Neural cell (in vitro differentiated cells): ENCODE measurements at regions not wholly inside any gene's neighbourhood (a gene's known extent, or its start where the extent isn't known, plus 50 kb on each side); places are given as distances from the start of the nearest gene placed in this dataset.

Experiments used
- H2AFZ ChIP-seq: fragments of 200-600, 300-800 bp; sonication (generic), shearing (Covaris generic); 2 replicates; pipeline ENCODE4 v1.6.0; 2014; ENCODE audit warnings: low read depth, mild to moderate bottlenecking, antibody characterized with exemption, low read length, moderate library complexity
- H3F3A ChIP-seq: fragments of 200-600 bp; shearing (Covaris generic); 2 replicates; pipeline ENCODE4 v1.6.1; 2016; ENCODE audit warnings: mild to moderate bottlenecking, moderate library complexity, mixed read lengths, antibody characterized with exemption, low read length; ENCODE audit not compliant: insufficient read depth, poor library complexity, severe bottlenecking
- H3K27ac ChIP-seq: fragments of 200-600, 300-800 bp; sonication (generic), shearing (Covaris generic); 2 replicates; pipeline ENCODE4 v1.5.1; 2014; ENCODE audit warnings: mild to moderate bottlenecking, low read length, moderate library complexity
- H3K27me3 ChIP-seq: fragments of 300-800, 200-600 bp; sonication (generic), shearing (Covaris generic); 2 replicates; pipeline ENCODE4 v1.6.0; 2014; ENCODE audit warnings: mild to moderate bottlenecking, low read depth, low read length, moderate library complexity; ENCODE audit not compliant: insufficient read depth
- H3K36me3 ChIP-seq: fragments of 300-800, 200-600 bp; sonication (generic), shearing (Covaris generic); 2 replicates; pipeline ENCODE4 v1.5.1; 2014; ENCODE audit warnings: mild to moderate bottlenecking, antibody characterized with exemption, low read length, moderate library complexity; ENCODE audit not compliant: insufficient read depth
- H3K4me2 ChIP-seq: fragments of 300-800, 200-600 bp; sonication (generic), shearing (Covaris generic); 2 replicates; pipeline ENCODE4 v1.6.0; 2014; ENCODE audit warnings: mild to moderate bottlenecking, low read length
- H3K4me3 ChIP-seq: fragments of 300-800, 200-600 bp; sonication (generic), shearing (Covaris generic); 2 replicates; pipeline ENCODE4 v1.5.1; 2014; ENCODE audit warnings: mild to moderate bottlenecking, low read length, moderate library complexity
- H3K79me2 ChIP-seq: fragments of 200-600 bp; shearing (Covaris generic); replicated peaks from 2 replicates; pipeline ENCODE4 v1.6.0; 2014; ENCODE audit warnings: mild to moderate bottlenecking, low read length, moderate library complexity; ENCODE audit not compliant: insufficient read depth
- H3K9ac ChIP-seq: fragments of 300-800, 200-600 bp; sonication (generic), shearing (Covaris generic); 2 replicates; pipeline ENCODE4 v1.6.1; 2016; ENCODE audit warnings: mild to moderate bottlenecking, low read length, mixed read lengths
- H3K9me2 ChIP-seq: fragments of 200-600 bp; shearing (Covaris generic); 2 replicates; pipeline ENCODE4 v1.6.1; 2016; ENCODE audit warnings: mild to moderate bottlenecking, low read length, mixed read lengths; ENCODE audit not compliant: insufficient read depth
- H3K9me3 ChIP-seq: fragments of 200-600, 300-800 bp; sonication (generic), shearing (Covaris generic); 2 replicates; pipeline ENCODE4 v1.6.1; 2016; ENCODE audit warnings: mild to moderate bottlenecking, mixed run types, low read length, moderate library complexity, mixed read lengths
- H4K20me1 ChIP-seq: fragments of 200-600 bp; shearing (Covaris generic); 2 replicates; pipeline ENCODE4 v1.6.1; 2016; ENCODE audit warnings: mild to moderate bottlenecking, mixed run types; ENCODE audit not compliant: insufficient read depth
- EP300 ChIP-seq: fragments of 450-650 bp; conservative IDR thresholded peaks from 2 replicates; pipeline ENCODE4 v1.6.1; 2014; ENCODE audit warnings: antibody characterized with exemption, mild to moderate bottlenecking, moderate library complexity; ENCODE audit not compliant: poor library complexity, severe bottlenecking
- EZH2 ChIP-seq: fragments of 200-600, 300-800 bp; shearing (Covaris generic), sonication (generic); IDR thresholded peaks from 2 replicates; pipeline ENCODE4 v1.6.1; 2014; ENCODE audit warnings: antibody characterized with exemption, low read length, borderline replicate concordance, mild to moderate bottlenecking; ENCODE audit not compliant: insufficient read depth, poor library complexity, severe bottlenecking
- MXI1 ChIP-seq: fragments of 450-650 bp; conservative IDR thresholded peaks from 2 replicates; pipeline ENCODE4 v1.6.1; 2014; ENCODE audit warnings: antibody characterized with exemption, mild to moderate bottlenecking; ENCODE audit not compliant: poor library complexity, severe bottlenecking
- POLR2AphosphoS5 ChIP-seq: IDR thresholded peaks from 2 replicates; pipeline ENCODE4 v1.6.1; 2012
- RAD21 ChIP-seq: fragments of 450-650 bp; conservative IDR thresholded peaks from 2 replicates; pipeline ENCODE4 v1.6.1; 2014; ENCODE audit warnings: antibody characterized with exemption, mild to moderate bottlenecking, moderate library complexity
- SMC3 ChIP-seq: fragments of 450-650 bp; conservative IDR thresholded peaks from 2 replicates; pipeline ENCODE4 v1.6.1; 2014; ENCODE audit warnings: antibody characterized with exemption, mild to moderate bottlenecking, moderate library complexity; ENCODE audit not compliant: poor library complexity
- TAF1 ChIP-seq: IDR thresholded peaks from 2 replicates; pipeline ENCODE4 v1.6.1; 2012; ENCODE audit warnings: low read depth
- TF ChIP-seq, protein P1 (sequence below): fragments of 450-650 bp; IDR thresholded peaks from 2 replicates; pipeline ENCODE4 v1.5.1; 2014; ENCODE audit warnings: antibody characterized with exemption, mild to moderate bottlenecking, moderate library complexity; ENCODE audit not compliant: poor library complexity, severe bottlenecking
- TF ChIP-seq, protein P2 (sequence below): IDR thresholded peaks from 2 replicates; pipeline ENCODE4 v1.6.1; 2012; ENCODE audit warnings: borderline replicate concordance

DNA sequence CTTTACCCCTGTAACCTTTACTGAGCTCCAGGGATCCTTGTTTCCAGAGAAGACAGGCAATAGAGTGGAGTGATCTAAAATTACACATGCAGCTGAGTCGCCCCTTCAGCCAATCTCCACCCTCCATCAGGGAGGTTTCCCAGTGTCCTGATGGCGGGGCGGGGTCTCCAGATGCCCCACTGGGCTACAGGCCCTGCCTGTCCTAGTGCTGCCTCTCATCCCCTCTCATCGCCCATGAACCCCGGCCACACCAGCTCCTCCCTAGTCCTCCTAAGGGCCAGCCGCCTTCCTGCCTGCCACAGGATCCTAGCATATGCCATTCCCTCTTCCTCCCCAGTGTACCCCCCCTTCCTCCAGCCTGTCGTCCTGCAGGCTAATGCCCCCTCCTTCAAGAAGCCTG lies 144.1 kb upstream of the GLI2 start:
- Histone ChIP-seq H3K27ac (no peak overlapping the region), H3F3A (no peaks in the 10 kb centered on the region), H2AFZ (no peak overlapping the region), H3K9ac (no peak overlapping the region), H3K9me3 (no peaks in the 10 kb centered on the region), H4K20me1 (no peaks in the 10 kb centered on the region), H3K79me2 (no peaks in the 10 kb centered on the region), H3K9me2 (no peaks in the 10 kb centered on the region), H3K36me3 (no peaks in the 10 kb centered on the region), H3K4me3 (no peak overlapping the region), H3K4me2 (no peak overlapping the region), H3K27me3 (peaks cover 70% of the 10 kb centered on the region)
- TF ChIP-seq RAD21 = no peak
- TF ChIP-seq, protein P1, sequence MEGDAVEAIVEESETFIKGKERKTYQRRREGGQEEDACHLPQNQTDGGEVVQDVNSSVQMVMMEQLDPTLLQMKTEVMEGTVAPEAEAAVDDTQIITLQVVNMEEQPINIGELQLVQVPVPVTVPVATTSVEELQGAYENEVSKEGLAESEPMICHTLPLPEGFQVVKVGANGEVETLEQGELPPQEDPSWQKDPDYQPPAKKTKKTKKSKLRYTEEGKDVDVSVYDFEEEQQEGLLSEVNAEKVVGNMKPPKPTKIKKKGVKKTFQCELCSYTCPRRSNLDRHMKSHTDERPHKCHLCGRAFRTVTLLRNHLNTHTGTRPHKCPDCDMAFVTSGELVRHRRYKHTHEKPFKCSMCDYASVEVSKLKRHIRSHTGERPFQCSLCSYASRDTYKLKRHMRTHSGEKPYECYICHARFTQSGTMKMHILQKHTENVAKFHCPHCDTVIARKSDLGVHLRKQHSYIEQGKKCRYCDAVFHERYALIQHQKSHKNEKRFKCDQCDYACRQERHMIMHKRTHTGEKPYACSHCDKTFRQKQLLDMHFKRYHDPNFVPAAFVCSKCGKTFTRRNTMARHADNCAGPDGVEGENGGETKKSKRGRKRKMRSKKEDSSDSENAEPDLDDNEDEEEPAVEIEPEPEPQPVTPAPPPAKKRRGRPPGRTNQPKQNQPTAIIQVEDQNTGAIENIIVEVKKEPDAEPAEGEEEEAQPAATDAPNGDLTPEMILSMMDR = no peak
- no peak for TF ChIP-seq SMC3
- TF ChIP-seq, protein P2, sequence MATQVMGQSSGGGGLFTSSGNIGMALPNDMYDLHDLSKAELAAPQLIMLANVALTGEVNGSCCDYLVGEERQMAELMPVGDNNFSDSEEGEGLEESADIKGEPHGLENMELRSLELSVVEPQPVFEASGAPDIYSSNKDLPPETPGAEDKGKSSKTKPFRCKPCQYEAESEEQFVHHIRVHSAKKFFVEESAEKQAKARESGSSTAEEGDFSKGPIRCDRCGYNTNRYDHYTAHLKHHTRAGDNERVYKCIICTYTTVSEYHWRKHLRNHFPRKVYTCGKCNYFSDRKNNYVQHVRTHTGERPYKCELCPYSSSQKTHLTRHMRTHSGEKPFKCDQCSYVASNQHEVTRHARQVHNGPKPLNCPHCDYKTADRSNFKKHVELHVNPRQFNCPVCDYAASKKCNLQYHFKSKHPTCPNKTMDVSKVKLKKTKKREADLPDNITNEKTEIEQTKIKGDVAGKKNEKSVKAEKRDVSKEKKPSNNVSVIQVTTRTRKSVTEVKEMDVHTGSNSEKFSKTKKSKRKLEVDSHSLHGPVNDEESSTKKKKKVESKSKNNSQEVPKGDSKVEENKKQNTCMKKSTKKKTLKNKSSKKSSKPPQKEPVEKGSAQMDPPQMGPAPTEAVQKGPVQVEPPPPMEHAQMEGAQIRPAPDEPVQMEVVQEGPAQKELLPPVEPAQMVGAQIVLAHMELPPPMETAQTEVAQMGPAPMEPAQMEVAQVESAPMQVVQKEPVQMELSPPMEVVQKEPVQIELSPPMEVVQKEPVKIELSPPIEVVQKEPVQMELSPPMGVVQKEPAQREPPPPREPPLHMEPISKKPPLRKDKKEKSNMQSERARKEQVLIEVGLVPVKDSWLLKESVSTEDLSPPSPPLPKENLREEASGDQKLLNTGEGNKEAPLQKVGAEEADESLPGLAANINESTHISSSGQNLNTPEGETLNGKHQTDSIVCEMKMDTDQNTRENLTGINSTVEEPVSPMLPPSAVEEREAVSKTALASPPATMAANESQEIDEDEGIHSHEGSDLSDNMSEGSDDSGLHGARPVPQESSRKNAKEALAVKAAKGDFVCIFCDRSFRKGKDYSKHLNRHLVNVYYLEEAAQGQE = no peak
- TF ChIP-seq TAF1 = no peak
- no peak for TF ChIP-seq EZH2
- no peak for TF ChIP-seq MXI1
- TF ChIP-seq POLR2AphosphoS5 = no peak
- TF ChIP-seq EP300 = no peak

DNA sequence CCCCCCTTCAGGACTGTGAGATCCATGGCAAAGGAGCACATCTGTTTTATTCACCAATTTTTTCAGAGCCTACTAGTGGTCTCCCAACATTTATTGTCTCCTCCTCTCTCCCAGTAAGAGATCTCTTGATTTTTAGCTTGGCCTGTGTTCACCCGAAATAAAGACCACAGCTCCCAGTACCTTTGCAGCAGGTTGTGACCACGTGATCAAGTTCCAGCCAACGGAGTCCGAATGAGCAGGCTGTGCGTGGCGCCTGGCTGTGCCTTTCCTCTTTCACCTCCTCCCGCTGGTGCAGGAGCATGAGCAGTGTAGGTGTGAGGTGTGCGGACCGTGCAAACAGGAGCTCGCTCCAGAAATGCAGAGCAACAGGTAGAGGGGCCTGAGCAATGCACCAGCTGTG lies 143.6 kb upstream of the GLI2 start:
- H3K27me3 ChIP-seq = peaks cover 65% of the 10 kb centered on the region
- no peaks in the 10 kb centered on the region for H3F3A ChIP-seq

More for the DNA sequence above, 143.6 kb upstream of the GLI2 start:
- no peak overlapping the region for H3K4me2 ChIP-seq
- TF ChIP-seq MXI1 (no peak), RAD21 (no peak), EZH2 (no peak), TAF1 (no peak)
- TF ChIP-seq, protein P2 = no peak
- TF ChIP-seq, protein P1 = no peak
- H3K36me3 ChIP-seq = no peaks in the 10 kb centered on the region
- H4K20me1 ChIP-seq = no peaks in the 10 kb centered on the region
- H3K9me3 ChIP-seq = no peaks in the 10 kb centered on the region
- no peak overlapping the region for H3K4me3 ChIP-seq
- no peaks in the 10 kb centered on the region for H3K9me2 ChIP-seq
- H3K79me2 ChIP-seq = no peaks in the 10 kb centered on the region
- no peak overlapping the region for H2AFZ ChIP-seq
- H3K27ac ChIP-seq = no peak overlapping the region
- H3K9ac ChIP-seq = no peak overlapping the region
